Spinal cord (tissue), 9 donors: ENCODE measurements at regions not wholly inside any gene's neighbourhood (a gene's known extent, or its start where the extent isn't known, plus 50 kb on each side); places are given as distances from the start of the nearest gene placed in this dataset.
A peak's percentile ranks its signal among the peaks of the same experiment; 100 is the strongest.

ENCODE experiments used
- DNase-seq, 6 donors: peaks; one replicate each; pipeline versions ENCODE4 v3.0.0 to v3.0.0-alpha.2; 2013 to 2015; ENCODE audit warnings: low spot score in 6 of 6, low read depth in 4 of 6
- H3K27ac ChIP-seq: one replicate; pipeline ENCODE4 v1.5.1; 2013; ENCODE audit warnings: low read depth, low read length, control low read depth
- H3K27me3 ChIP-seq: one replicate; pipeline ENCODE4 v1.6.1; 2013; ENCODE audit warnings: low read length; ENCODE audit not compliant: control insufficient read depth, insufficient read depth
- H3K36me3 ChIP-seq: one replicate; pipeline ENCODE4 v1.6.1; 2013; ENCODE audit warnings: low read length; ENCODE audit not compliant: control insufficient read depth, insufficient read depth
- H3K4me1 ChIP-seq: one replicate; pipeline ENCODE4 v1.6.1; 2013; ENCODE audit warnings: low read length; ENCODE audit not compliant: control insufficient read depth, insufficient read depth
- H3K4me3 ChIP-seq: one replicate; pipeline ENCODE4 v1.5.1; 2013; ENCODE audit warnings: low read depth, low read length, control low read depth
- H3K9me3 ChIP-seq: one replicate; pipeline ENCODE4 v1.6.1; 2013; ENCODE audit warnings: low read length; ENCODE audit not compliant: control insufficient read depth, insufficient read depth
- WGBS: methylation state at CpG from one replicate; pipeline ENCODE4 v1.1.5; 2013; ENCODE audit warnings: missing lambda C conversion rate; ENCODE audit not compliant: insufficient coverage; 5-methylcytosine and 5-hydroxymethylcytosine counted together
- donor health status: healthy.

DNA sequence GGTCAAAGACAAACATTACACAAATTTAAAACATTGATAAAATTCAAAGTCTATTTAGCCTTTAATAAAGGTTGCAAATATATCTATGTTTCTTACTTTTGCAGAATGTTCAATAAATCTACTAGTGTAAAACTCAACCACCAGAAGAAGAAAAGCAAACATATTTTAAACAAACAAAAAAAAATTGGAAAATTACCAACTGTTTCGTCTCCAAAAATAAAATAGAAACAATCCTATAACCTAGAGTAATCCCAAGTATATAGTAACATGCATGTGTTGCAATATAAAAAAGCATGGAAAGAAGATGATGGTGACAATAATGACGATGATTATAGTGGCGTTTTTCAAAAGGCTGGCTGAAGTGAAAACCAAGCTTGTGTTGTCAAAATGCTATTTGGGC lies 86.0 kb upstream of the PAPPA start:
- no peak for DNase-seq
- no peaks in the 10 kb centered on the region for H3K4me1 ChIP-seq
- H3K4me3 ChIP-seq, result no peak overlapping the region
- no peaks in the 10 kb centered on the region for H3K36me3 ChIP-seq
- H3K27me3 ChIP-seq, result no peaks in the 10 kb centered on the region
- WGBS, result no CpG with 5 or more reads among the region's 3 CpGs
- no peaks in the 10 kb centered on the region for H3K9me3 ChIP-seq
- no peak overlapping the region for H3K27ac ChIP-seq

- H3K27me3 ChIP-seq, result no peaks in the 10 kb centered on the region
- no peaks in the 10 kb centered on the region for H3K36me3 ChIP-seq
- H3K9me3 ChIP-seq, result no peaks in the 10 kb centered on the region
- no peak for DNase-seq
- no CpG with 5 or more reads among the region's 4 CpGs for WGBS
- H3K27ac ChIP-seq, result no peak overlapping the region
- no peaks in the 10 kb centered on the region for H3K4me1 ChIP-seq
- H3K4me3 ChIP-seq, result no peak overlapping the region
Observed at GRCh38 chr9:116070256-116070914, 83.2 kb upstream of the PAPPA start.

DNA sequence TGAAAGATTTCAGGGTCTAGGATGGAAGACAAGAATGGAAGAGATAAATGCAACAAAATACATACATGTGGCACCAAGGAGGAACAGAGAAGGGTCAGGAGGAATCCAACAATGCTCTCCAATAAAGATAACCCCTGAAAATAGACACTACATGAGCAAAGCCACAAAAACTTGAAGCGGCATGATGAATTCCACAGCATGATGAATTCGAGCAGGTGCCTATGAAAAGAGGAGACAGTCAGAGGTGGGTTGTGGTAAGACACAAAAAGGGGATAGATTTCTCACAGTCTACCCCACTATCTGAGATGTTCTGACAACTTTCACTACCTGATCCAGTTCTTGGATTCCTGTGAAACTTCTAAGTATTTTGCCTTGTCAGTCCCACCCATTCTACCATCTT lies 81.5 kb upstream of the PAPPA start:
- no peak for DNase-seq
- no peaks in the 10 kb centered on the region for H3K9me3 ChIP-seq
- 90% methylated on average over 2 of the region's 2 CpGs for WGBS

DNA sequence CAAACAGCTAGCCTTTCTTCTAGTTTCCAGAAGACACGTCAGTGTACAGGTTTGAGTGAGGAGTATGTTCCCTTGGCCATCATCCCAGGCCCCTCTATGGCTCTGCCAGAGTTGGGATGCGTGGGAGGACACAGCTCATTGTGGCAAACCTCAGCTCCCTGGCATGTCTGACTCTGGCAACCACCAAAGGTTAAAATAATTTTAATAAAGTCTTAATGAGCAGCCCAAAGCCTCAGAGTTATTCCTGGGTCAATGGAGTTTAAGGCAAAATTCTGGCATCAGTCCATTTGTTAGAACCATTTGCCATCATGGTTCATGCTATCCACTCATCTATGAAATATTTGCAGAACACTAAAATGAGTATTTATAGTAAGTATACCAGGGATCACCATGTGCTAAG lies 79.8 kb upstream of the PAPPA start:
- Histone ChIP-seq H3K27me3 (no peaks in the 10 kb centered on the region), H3K27ac (no peak overlapping the region), H3K4me1 (no peaks in the 10 kb centered on the region), H3K36me3 (no peaks in the 10 kb centered on the region), H3K4me3 (no peak overlapping the region), H3K9me3 (no peaks in the 10 kb centered on the region)
- WGBS, result 56% methylated on average over 1 of the region's 2 CpGs
- no peak for DNase-seq

More for the DNA sequence above, 81.5 kb upstream of the PAPPA start:
- Histone ChIP-seq H3K27me3 (no peaks in the 10 kb centered on the region), H3K27ac (no peak overlapping the region), H3K4me3 (no peak overlapping the region), H3K4me1 (no peaks in the 10 kb centered on the region), H3K36me3 (no peaks in the 10 kb centered on the region)

GRCh38 chr9:116074658-116075057 lies 78.9 kb upstream of the PAPPA start:
- Histone ChIP-seq H3K4me1 (no peaks in the 10 kb centered on the region), H3K27ac (no peak overlapping the region), H3K9me3 (no peaks in the 10 kb centered on the region), H3K27me3 (no peaks in the 10 kb centered on the region), H3K36me3 (no peaks in the 10 kb centered on the region), H3K4me3 (no peak overlapping the region)
- no peak for DNase-seq

DNA sequence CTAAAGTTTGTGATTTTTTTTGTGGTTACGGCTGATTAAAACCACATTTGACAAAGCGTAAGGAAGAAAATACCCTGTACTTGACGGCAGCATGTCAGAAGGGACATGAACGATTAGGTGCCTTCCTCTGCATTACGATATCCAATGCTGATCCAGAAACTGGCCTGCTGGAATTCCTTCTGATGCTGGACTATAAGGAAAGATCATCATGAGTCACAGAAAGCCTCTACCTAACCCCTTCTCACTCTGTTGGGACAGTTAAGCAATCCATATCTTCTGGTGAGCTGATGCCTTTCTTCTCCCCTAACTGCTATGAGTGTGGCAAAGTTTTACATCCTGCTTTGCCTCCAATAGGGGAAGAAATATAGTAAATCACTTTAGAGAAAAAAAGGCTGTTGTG lies 78.4 kb upstream of the PAPPA start:
- H3K4me3 ChIP-seq, result no peak overlapping the region
- no peaks in the 10 kb centered on the region for H3K9me3 ChIP-seq
- no peak overlapping the region for H3K27ac ChIP-seq
- no peaks in the 10 kb centered on the region for H3K4me1 ChIP-seq
- no peaks in the 10 kb centered on the region for H3K36me3 ChIP-seq
- no peaks in the 10 kb centered on the region for H3K27me3 ChIP-seq
- WGBS, result 88% methylated on average over 3 of the region's 5 CpGs
- DNase-seq, result no peak

DNA sequence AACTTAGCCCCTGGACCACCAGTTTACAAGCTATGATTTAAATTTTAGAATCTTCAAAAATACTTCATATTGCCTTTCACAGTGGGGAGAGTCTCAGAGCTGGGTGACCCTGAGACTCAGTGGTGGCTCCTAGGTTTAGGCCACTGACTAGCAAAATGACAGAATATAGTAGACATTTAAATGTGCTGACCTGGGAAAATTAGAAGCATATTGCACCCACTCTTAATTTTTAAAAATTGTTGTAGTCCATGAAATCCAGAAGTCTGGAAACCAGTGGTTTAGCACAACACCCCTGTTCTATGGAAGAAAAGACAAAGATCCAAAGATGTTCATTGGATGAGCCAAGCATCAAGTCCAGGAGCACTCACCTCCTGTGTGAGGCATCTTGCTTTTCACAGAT lies 75.0 kb upstream of the PAPPA start:
- Histone ChIP-seq H3K27ac (no peak overlapping the region), H3K36me3 (no peaks in the 10 kb centered on the region), H3K4me1 (no peaks in the 10 kb centered on the region), H3K4me3 (no peak overlapping the region), H3K9me3 (no peaks in the 10 kb centered on the region), H3K27me3 (no peaks in the 10 kb centered on the region)
- DNase-seq, result no peak

DNA sequence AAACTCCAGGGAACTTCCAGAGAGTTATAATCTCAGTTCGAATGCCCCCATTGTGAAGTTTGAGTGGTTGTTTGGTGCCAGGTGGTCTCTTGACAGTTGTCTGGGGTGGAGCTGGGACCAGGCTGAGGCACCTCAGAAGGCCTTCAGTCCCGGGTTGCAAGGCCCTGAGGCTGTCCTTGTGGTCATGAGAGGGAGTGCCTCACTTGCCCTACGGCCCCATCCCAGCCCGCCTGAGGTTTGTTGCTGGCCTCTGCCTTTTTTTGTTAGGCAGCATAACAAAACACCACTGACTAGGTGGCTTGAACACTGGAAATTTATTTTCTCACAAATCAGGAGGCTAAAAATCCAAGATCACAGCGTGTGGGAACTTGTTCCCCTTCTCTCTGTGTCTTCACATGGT lies 73.0 kb upstream of the PAPPA start:
- no peaks in the 10 kb centered on the region for H3K27me3 ChIP-seq
- H3K27ac ChIP-seq, result no peak overlapping the region
- WGBS, result 68% methylated on average over 5 of the region's 5 CpGs
- DNase-seq, result no peak
- H3K4me1 ChIP-seq, result no peaks in the 10 kb centered on the region
- H3K4me3 ChIP-seq, result no peak overlapping the region
- no peaks in the 10 kb centered on the region for H3K9me3 ChIP-seq
- H3K36me3 ChIP-seq, result no peaks in the 10 kb centered on the region

- Histone ChIP-seq H3K27ac (no peak overlapping the region), H3K27me3 (no peaks in the 10 kb centered on the region), H3K9me3 (no peaks in the 10 kb centered on the region), H3K4me1 (no peaks in the 10 kb centered on the region), H3K4me3 (no peak overlapping the region), H3K36me3 (no peaks in the 10 kb centered on the region)
- DNase-seq, result peak in 1 of 6 donors; percentile 2
- 82% methylated on average over 1 of the region's 2 CpGs for WGBS
Observed at GRCh38 chr9:116081435-116082115, 72.0 kb upstream of the PAPPA start.

- H3K36me3 ChIP-seq, result no peaks in the 10 kb centered on the region
- H3K27ac ChIP-seq, result no peak overlapping the region
- no peak for DNase-seq
- no peak overlapping the region for H3K4me3 ChIP-seq
- no peaks in the 10 kb centered on the region for H3K4me1 ChIP-seq
- no CpG with 5 or more reads among the region's 2 CpGs for WGBS
- no peaks in the 10 kb centered on the region for H3K27me3 ChIP-seq
- H3K9me3 ChIP-seq, result no peaks in the 10 kb centered on the region
Observed at GRCh38 chr9:116083837-116084236, 69.8 kb upstream of the PAPPA start.
